ENCODE measurements at regions not wholly inside any gene's neighbourhood (a gene's known extent, or its start where the extent isn't known, plus 50 kb on each side); places are given as distances from the start of the nearest gene placed in this dataset.

DNA sequence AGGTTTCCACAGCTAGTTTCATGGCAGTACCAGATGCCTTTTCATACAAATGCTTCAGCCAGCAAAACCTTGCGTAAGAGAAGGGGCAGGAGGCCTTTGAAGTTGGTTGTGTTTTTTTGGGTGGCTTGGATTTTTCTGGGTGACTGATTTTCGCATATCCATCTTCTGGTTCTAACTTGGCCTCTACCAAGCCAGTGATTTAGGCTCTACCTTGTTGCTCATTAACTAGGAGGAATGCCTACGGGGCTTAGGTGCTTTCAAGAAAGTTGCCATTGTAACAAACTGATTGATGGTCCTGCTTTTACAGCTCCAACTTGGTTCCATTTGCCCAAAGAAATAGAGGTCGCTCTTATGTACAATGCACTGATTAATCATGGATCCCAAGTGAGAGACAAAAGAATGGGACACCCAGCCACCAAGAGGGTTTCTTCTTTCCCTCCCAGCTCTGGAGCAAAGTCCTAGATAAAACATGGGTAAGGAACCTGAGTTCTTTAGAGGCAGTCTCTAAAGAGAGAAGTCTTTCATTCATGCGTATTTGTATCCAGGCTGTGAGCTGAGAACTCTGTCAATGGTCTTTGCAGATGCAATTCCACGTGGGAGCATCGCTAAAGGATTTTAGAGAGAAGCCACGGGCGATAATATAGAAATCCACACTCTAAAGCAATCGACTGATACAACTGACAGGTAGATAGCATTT, 92.1 kb upstream of the FGFR2 start:
- TF ChIP-seq, protein P1, sequence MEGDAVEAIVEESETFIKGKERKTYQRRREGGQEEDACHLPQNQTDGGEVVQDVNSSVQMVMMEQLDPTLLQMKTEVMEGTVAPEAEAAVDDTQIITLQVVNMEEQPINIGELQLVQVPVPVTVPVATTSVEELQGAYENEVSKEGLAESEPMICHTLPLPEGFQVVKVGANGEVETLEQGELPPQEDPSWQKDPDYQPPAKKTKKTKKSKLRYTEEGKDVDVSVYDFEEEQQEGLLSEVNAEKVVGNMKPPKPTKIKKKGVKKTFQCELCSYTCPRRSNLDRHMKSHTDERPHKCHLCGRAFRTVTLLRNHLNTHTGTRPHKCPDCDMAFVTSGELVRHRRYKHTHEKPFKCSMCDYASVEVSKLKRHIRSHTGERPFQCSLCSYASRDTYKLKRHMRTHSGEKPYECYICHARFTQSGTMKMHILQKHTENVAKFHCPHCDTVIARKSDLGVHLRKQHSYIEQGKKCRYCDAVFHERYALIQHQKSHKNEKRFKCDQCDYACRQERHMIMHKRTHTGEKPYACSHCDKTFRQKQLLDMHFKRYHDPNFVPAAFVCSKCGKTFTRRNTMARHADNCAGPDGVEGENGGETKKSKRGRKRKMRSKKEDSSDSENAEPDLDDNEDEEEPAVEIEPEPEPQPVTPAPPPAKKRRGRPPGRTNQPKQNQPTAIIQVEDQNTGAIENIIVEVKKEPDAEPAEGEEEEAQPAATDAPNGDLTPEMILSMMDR (IDR thresholded peaks at IDR 0.05) = no peak
- Mint-ChIP-seq H3K4me3 (ENCODE audit: unreplicated experiment) (no peak overlapping the region), H3K4me1 (ENCODE audit: low read depth) (no peaks in the 10 kb centered on the region), H3K9me3 (ENCODE audit: low read depth) (no peaks in the 10 kb centered on the region), H3K27ac (ENCODE audit: unreplicated experiment) (no peak overlapping the region), H3K27me3 (ENCODE audit: low read depth) (peaks cover 29% of the 10 kb centered on the region), H3K36me3 (ENCODE audit: low read depth) (no peaks in the 10 kb centered on the region)
- DNase-seq (ENCODE audit: low spot score) = no peak

DNA sequence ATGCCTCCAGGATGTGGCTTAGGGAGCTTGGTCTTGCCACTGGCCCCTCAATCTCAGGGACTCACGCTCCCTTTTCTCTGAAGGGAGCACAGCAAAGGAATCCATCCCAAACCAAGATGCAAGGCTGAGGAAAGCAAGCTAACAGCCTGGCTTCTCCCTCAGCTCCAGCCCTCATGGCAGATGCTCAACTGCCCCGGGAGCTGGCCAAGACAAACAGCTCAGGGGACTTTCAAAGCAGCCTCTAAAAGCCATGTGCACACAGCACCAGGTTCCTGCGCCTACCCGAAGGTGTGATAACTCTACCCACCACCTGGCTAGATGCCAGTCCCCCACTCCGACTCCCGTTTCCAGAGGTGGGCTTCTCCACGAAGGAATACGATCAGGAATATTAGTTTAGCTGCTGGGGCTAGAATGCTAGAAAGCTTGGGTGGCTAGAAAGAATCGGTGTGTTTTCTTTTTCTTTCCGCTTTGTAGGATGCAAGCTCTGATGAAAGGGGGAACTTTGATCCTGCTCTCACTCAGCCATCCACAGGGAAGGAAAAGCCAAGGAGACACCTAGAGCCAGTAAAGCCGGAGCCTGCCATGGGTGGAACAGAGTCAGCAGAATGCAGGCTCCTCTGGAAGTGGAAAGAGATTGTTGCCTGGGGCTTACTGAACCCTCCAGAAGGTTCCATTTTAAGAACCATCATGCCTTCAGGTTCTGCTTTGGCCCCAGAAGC, 89.0 kb upstream of the FGFR2 start:
- no peaks in the 10 kb centered on the region for H3K9me3 Mint-ChIP-seq (ENCODE audit: low read depth)
- no peak for DNase-seq (ENCODE audit: low spot score)
- H3K4me1 Mint-ChIP-seq (ENCODE audit: low read depth) = no peaks in the 10 kb centered on the region
- no peak overlapping the region for H3K4me3 Mint-ChIP-seq (ENCODE audit: unreplicated experiment)
- H3K36me3 Mint-ChIP-seq (ENCODE audit: low read depth) = no peaks in the 10 kb centered on the region
- H3K27me3 Mint-ChIP-seq (ENCODE audit: low read depth) = peaks cover 30% of the 10 kb centered on the region
- H3K27ac Mint-ChIP-seq (ENCODE audit: unreplicated experiment) = no peak overlapping the region
- TF ChIP-seq, protein P1 (IDR thresholded peaks at IDR 0.05) = no peak

DNA sequence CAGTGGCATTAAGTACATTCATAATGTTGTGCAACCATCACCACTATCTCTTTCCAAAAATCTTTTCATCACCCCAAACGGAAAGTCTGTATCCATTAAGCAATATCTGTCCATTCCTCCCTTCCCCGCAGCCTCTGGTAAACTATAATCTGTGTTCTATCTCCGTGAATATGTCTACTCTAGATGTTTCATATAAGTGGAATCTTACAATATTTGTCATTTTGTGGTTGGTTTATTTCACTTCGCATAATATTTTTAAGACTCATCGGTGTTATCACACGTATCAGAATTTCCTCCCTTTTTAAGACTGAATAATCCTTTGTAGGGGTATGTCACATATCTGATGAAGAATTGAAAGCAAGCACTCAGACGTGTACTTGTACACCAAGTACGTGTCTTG, 86.0 kb upstream of the FGFR2 start:
- H3K36me3 Mint-ChIP-seq (ENCODE audit: low read depth) = no peaks in the 10 kb centered on the region
- peaks cover 25% of the 10 kb centered on the region for H3K27me3 Mint-ChIP-seq (ENCODE audit: low read depth)
- no peak for DNase-seq (ENCODE audit: low spot score)
- TF ChIP-seq, protein P1 (IDR thresholded peaks at IDR 0.05) = no peak
- no peak overlapping the region for H3K4me3 Mint-ChIP-seq (ENCODE audit: unreplicated experiment)
- peaks cover under 1% of the 10 kb centered on the region for H3K9me3 Mint-ChIP-seq (ENCODE audit: low read depth)
- no peaks in the 10 kb centered on the region for H3K4me1 Mint-ChIP-seq (ENCODE audit: low read depth)
- H3K27ac Mint-ChIP-seq (ENCODE audit: unreplicated experiment) = no peak overlapping the region

DNA sequence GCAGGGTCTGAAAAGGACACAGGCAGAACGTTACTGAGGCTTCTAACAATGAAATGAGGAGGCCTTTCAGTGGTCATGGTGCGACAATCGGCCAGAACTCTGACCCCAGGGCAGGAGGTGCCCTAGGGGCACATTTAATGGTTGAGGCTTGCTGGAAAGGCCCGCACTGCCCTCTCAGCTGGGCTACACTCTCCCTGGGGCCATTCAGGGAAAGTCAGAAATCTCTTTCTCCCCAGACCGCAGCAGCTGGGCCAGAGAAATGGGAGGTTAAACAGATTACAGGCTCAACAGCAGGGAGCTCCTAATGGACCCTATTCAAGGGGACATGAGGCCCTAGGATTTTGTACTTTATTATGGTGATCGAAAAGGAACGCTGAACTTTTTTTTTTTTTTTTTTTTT, 85.6 kb upstream of the FGFR2 start:
- H3K27me3 Mint-ChIP-seq (ENCODE audit: low read depth) = peaks cover 24% of the 10 kb centered on the region
- H3K4me1 Mint-ChIP-seq (ENCODE audit: low read depth) = no peaks in the 10 kb centered on the region

DNA sequence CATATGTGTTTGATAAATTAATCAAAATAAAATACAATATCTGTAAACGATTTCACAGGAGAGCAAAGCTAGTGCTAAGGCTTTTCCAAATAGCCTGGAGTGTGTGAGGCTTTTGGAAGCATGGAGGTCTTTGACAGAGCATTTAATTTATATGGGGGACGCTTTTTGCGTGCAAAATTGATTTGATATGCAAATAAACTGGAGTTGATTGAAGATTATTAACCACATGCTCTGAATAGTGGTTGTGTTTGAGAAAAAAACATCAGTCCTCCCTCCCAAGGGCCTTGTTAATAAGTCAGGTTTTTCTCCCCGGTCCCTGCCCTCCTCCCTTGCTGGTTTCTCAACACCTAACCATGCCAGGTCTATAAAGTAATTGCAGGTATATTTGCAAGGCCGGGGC, 85.1 kb upstream of the FGFR2 start:
- TF ChIP-seq, protein P1 (IDR thresholded peaks at IDR 0.05) = no peak
- no peak overlapping the region for H3K27ac Mint-ChIP-seq (ENCODE audit: unreplicated experiment)
- no peak overlapping the region for H3K4me3 Mint-ChIP-seq (ENCODE audit: unreplicated experiment)
- peaks cover 2% of the 10 kb centered on the region for H3K36me3 Mint-ChIP-seq (ENCODE audit: low read depth)
- no peaks in the 10 kb centered on the region for H3K4me1 Mint-ChIP-seq (ENCODE audit: low read depth)
- peaks cover 9% of the 10 kb centered on the region for H3K9me3 Mint-ChIP-seq (ENCODE audit: low read depth)
- DNase-seq (ENCODE audit: low spot score) = no peak
- H3K27me3 Mint-ChIP-seq (ENCODE audit: low read depth) = peaks cover 21% of the 10 kb centered on the region

More for the DNA sequence above, 85.6 kb upstream of the FGFR2 start:
- TF ChIP-seq, protein P1 (IDR thresholded peaks at IDR 0.05) = no peak
- H3K4me3 Mint-ChIP-seq (ENCODE audit: unreplicated experiment) = no peak overlapping the region
- H3K27ac Mint-ChIP-seq (ENCODE audit: unreplicated experiment) = no peak overlapping the region
- DNase-seq (ENCODE audit: low spot score) = no peak
- peaks cover 5% of the 10 kb centered on the region for H3K9me3 Mint-ChIP-seq (ENCODE audit: low read depth)
- H3K36me3 Mint-ChIP-seq (ENCODE audit: low read depth) = peaks cover 2% of the 10 kb centered on the region

All from chondrocyte (in vitro differentiated cells).